ENCODE measurements at regions not wholly inside any gene's neighbourhood (a gene's known extent, or its start where the extent isn't known, plus 50 kb on each side); places are given as distances from the start of the nearest gene placed in this dataset.
"Not testable (repeated sequence)": the region's sequence is repeated elsewhere in the genome, so short reads cannot be mapped to it uniquely, and the experiment has no call there.

GRCh38 chr3:135637013-135637412 lies 328.5 kb upstream of the PPP2R3A start:
- no peak for DNase-seq

GRCh38 chr3:135641761-135642160 lies 323.8 kb upstream of the PPP2R3A start:
- DNase-seq: no peak

DNA sequence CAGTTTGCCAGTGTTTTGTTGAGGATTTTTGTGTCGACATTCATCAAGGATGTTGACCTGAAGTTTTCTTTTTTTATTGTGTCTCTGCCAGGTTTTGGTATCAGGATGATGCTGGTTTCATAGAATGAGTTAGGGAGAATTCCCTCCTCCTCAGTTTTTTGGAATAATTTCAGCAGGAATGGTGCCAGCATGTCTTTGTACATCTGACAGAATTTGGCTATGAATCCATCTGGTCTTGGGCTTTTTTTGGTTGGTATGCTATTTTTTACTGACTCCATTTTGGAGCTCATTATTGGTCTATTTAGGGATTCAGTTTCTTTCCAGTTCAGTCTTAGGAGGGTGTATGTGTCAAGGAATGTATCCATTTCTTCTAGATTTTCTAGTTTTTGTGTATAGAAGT lies 320.0 kb upstream of the PPP2R3A start:
- DNase-seq: no peak

- no peak for DNase-seq
Observed at GRCh38 chr3:135646873-135647272, 318.7 kb upstream of the PPP2R3A start.

GRCh38 chr3:135649361-135649760 lies 316.2 kb upstream of the PPP2R3A start:
- DNase-seq: no peak

DNA sequence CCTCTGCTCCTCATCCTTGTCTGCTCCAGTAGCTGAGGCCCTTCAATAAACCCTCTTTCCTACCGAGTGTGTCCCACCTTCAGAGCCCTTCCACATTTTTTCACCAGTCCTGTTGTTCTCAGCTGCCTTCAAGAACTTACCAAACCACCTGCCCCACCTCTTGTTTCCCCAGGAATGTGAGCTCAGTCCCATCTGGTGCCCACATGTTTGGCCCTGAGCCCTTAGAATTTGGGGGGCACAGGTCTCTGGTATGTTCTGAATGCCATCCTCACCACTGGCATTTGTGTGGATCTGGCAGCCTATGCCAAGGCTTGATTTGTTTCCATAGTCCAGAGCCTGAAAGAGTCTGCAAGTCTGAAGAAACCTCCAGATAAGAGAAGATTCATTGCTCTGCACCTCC lies 315.2 kb upstream of the PPP2R3A start:
- no peak for DNase-seq

- DNase-seq: no peak
Observed at GRCh38 chr3:135652388-135652787, 313.1 kb upstream of the PPP2R3A start.

DNA sequence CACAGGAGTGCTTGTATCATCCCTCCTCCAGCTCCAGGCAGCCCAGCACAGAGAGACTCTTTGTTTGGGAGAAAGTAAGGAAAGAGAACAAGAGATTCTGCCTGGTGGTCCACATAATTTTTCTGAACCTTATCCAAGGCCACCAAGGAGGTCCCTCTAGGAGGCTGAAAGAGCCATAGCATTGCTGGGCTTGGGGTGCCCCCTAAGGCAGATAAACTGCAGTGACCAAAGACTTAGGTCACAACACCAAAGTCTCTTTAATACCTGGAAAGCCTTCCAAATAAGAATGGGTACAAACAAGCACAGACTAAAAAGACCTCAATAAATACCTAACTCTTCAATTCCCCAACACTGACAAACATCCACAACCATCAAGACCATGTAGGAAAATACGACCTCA lies 310.2 kb upstream of the PPP2R3A start:
- DNase-seq: no peak

DNA sequence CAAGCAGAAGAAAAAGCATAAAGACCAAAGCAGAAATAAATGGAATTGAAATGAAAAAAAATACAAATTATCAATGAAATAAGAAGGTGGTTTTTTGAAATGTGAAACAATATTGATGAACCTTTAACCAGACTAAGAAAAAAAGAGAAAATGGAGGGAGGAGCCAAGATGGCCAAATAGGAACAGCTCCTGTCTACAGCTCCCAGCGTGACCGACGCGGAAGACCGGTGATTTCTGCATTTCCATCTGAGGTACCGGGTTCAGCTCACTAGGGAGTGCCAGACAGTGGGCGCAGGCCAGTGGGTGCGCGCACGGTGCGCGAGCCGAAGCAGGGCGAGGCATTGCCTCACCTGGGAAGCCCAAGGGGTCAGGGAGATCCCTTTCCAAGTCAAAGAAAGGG lies 307.1 kb upstream of the PPP2R3A start:
- DNase-seq: not testable (repeated sequence)

- no peak for DNase-seq
Observed at GRCh38 chr3:135667061-135667460, 298.5 kb upstream of the PPP2R3A start.

GRCh38 chr3:135674508-135674907 lies 291.0 kb upstream of the PPP2R3A start:
- no peak for DNase-seq

DNA sequence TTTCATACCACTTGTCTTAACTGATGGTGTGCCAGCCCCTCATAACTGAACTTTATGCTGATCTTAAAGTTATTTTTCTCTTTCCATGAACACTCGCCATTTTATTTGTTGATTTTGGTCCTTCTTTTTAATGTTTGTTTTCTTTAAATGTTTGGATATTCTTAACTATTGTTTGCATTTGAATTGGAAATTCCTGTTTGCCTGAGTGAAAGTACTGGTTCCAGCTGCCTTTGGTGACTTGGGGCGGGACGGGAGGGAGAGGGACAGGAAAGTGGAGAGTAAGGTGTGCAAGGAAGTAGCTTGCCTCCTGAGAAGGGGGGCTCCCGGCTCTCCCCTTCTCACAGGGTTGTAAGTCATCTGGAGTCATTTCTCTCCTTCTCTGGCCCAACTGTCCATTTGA lies 287.1 kb upstream of the PPP2R3A start:
- DNase-seq: no peak

GRCh38 chr3:135688003-135688402 lies 277.5 kb upstream of the PPP2R3A start:
- DNase-seq: no peak

DNA sequence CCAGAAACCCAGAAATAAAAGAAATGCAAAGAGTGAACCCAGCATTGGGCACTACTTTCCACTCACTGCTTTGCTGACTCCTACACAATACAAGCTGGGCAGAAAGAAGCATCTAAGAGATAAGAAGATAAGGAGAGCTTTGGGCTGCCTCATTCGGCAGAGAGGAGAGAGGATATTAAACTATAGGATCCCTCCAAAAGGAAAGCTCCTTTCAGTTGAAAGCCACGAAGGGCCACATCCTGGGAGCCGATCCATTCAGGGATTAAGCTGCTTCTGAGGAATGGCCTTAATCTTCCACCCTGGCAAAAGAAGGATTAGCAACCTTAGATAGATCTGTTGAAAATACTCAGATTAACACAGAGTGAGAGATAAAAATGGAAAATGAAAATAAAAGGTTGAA lies 274.9 kb upstream of the PPP2R3A start:
- no peak for DNase-seq

DNA sequence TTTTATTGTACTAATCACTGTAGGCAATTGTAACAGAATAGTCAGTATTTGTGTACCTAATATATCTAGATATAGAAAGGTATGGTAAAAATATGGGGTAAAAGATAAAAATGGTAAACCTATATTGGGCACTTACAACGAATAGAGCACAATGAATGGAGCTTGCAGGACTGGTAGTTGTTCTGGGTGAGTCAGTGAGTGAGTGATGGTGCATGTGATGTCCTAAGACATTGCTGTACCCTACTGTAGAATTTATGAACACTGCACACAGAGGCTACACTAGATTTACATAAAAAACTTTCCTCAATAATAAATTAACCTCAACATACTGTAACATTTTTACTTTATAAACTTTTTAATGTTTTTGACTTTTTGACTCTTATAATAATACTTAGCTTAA lies 274.3 kb upstream of the PPP2R3A start:
- DNase-seq: no peak

DNA sequence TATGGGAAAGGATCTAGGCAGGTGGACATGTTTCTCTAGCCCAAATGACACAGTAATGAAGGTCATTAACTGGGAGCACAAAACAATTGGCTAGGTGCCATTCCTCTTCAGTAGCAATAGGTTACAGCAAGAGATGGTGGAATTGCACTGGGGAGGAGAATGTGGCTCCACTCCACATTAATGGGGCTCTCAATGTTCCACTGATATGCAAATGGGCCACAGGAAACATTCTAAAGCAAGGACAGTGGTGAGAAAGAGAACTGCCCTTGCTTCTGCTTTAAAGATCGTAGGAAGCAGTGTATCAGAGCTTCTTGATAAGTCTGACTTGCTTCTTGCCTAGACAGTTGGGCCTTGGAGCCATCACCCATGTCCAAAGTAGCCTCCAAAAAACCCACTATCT lies 271.4 kb upstream of the PPP2R3A start:
- no peak for DNase-seq

- no peak for DNase-seq
Observed at GRCh38 chr3:135699741-135700140, 265.8 kb upstream of the PPP2R3A start.

GRCh38 chr3:135706758-135707375 lies 258.7 kb upstream of the PPP2R3A start:
- DNase-seq: no peak

DNA sequence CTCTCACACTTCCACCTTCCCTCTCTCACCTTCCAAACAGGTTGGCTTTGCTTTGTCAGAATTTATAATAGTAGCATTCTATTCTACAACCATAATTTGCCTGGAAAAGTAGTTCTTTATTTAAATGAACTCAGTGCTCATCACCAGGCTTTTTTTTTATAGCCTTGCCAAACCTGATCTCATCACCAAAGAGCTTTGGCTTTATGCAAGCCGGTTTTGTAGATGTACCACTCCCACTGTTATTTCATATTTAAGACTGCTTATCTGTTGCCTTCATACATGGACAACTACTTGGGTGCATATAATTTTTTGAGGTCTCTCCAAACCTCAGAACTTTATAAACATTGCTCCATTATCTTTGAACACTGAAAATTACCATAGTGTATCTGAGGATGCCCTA lies 246.1 kb upstream of the PPP2R3A start:
- no peak for DNase-seq

GRCh38 chr3:135728007-135728721 lies 237.4 kb upstream of the PPP2R3A start:
- DNase-seq: no peak

DNA sequence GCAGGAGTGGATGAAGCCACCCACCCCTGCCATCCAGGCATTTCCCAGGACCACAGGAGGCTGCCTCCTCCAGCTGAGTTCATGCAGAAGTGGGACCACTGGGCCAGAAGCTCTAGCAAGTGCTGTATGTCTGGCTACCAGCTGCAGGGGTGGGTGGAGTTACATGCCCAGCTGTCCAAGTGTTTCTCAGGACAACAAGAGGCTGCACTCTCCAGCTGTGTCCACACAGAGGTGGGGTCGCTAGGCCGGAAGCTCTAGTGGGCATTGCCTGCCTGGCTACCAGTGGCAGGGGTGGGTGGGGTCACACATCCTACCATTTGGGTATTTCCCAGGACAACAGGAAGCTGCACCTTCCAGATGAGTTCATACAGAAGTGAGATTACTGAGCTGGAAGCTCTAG lies 234.0 kb upstream of the PPP2R3A start:
- DNase-seq: no peak

DNA sequence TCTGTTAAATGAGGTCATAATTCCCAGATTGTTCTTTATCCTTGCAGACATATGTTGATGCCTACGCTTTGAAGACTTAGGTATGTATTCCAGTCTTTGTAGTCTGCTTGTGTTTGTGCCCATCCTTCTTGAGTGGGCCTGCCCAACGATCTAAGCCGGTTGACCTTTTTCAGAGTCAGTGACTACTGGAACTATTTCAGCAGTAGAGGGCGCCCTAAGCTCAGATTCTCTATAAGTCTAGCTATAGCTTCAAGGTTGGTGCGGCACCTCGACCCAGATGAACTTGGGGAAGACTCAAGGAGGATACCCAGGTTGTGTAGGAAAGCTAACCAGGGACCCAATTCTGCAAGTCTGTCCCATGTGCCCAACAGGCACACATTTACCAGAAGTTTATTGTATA lies 228.8 kb upstream of the PPP2R3A start:
- peak; percentile 1 for DNase-seq

- DNase-seq: no peak
Observed at GRCh38 chr3:135739779-135740178, 225.7 kb upstream of the PPP2R3A start.

- no peak for DNase-seq
Observed at GRCh38 chr3:135740211-135740610, 225.3 kb upstream of the PPP2R3A start.

GRCh38 chr3:135740751-135741150 lies 224.8 kb upstream of the PPP2R3A start:
- no peak for DNase-seq

All from fibroblast of skin of back (primary cell).